ENCODE measurements at regions not wholly inside any gene's neighbourhood (a gene's known extent, or its start where the extent isn't known, plus 50 kb on each side); places are given as distances from the start of the nearest gene placed in this dataset.

GRCh38 chr7:69318794-69319193 lies 279.5 kb upstream of the AUTS2 start:
- Histone ChIP-seq H3K4me1 (no peaks in the 10 kb centered on the region), H3K4me3 (no peak overlapping the region), H3K27ac (no peak overlapping the region), H3K9me3 (no peaks in the 10 kb centered on the region), H3K36me3 (no peaks in the 10 kb centered on the region), H3K27me3 (no peaks in the 10 kb centered on the region)
- TF ChIP-seq CTCF (IDR thresholded peaks at IDR 0.05 in 4 of 5, conservative IDR thresholded peaks at IDR 0.05 in 1 of 5): no peak
- TF ChIP-seq POLR2A (IDR thresholded peaks at IDR 0.05): no peak
- in situ Hi-C loops (cut with MboI; ENCODE audit: low sequenced_read_pairs in 4 of 4): no loop called here
- ATAC-seq: no peak
- intact Hi-C loops (cut with DNase I; ENCODE audit: low total_unique reads): no loop called here
- no peak for DNase-seq

- no peak overlapping the region for H3K27ac ChIP-seq
Measured at GRCh38 chr7:69328516-69328915, 269.8 kb upstream of the AUTS2 start.

GRCh38 chr7:69334701-69335100 lies 263.6 kb upstream of the AUTS2 start:
- in situ Hi-C loops (cut with MboI; ENCODE audit: low sequenced_read_pairs in 4 of 4): no loop called here
- Histone ChIP-seq H3K4me1 (no peaks in the 10 kb centered on the region), H3K36me3 (no peaks in the 10 kb centered on the region), H3K4me3 (no peak overlapping the region), H3K27ac (no peak overlapping the region), H3K27me3 (no peaks in the 10 kb centered on the region), H3K9me3 (no peaks in the 10 kb centered on the region)
- no peak for DNase-seq
- TF ChIP-seq POLR2A (IDR thresholded peaks at IDR 0.05) (no peak), CTCF (IDR thresholded peaks at IDR 0.05 in 4 of 5, conservative IDR thresholded peaks at IDR 0.05 in 1 of 5) (no peak)
- ATAC-seq: no peak
- intact Hi-C loops (cut with DNase I; ENCODE audit: low total_unique reads): no loop called here

More at GRCh38 chr7:69328516-69328915, 269.8 kb upstream of the AUTS2 start:
- intact Hi-C loops (cut with DNase I; ENCODE audit: low total_unique reads) (no loop called here), in situ Hi-C loops (cut with MboI; ENCODE audit: low sequenced_read_pairs in 4 of 4) (no loop called here)
- H3K4me1 ChIP-seq: no peaks in the 10 kb centered on the region
- no peaks in the 10 kb centered on the region for H3K36me3 ChIP-seq
- H3K9me3 ChIP-seq: no peaks in the 10 kb centered on the region
- DNase-seq: no peak
- TF ChIP-seq POLR2A (IDR thresholded peaks at IDR 0.05): no peak
- no peak for TF ChIP-seq CTCF (IDR thresholded peaks at IDR 0.05 in 4 of 5, conservative IDR thresholded peaks at IDR 0.05 in 1 of 5)
- H3K4me3 ChIP-seq: no peak overlapping the region
- ATAC-seq: no peak
- no peaks in the 10 kb centered on the region for H3K27me3 ChIP-seq

- no peaks in the 10 kb centered on the region for H3K4me1 ChIP-seq
- intact Hi-C loops (cut with DNase I; ENCODE audit: low total_unique reads): no loop called here
- H3K9me3 ChIP-seq: no peaks in the 10 kb centered on the region
- no peak overlapping the region for H3K27ac ChIP-seq
- no peaks in the 10 kb centered on the region for H3K36me3 ChIP-seq
- in situ Hi-C loops (cut with MboI; ENCODE audit: low sequenced_read_pairs in 4 of 4): no loop called here
- DNase-seq: no peak
- H3K27me3 ChIP-seq: no peaks in the 10 kb centered on the region
- TF ChIP-seq CTCF (IDR thresholded peaks at IDR 0.05 in 4 of 5, conservative IDR thresholded peaks at IDR 0.05 in 1 of 5) (no peak), POLR2A (IDR thresholded peaks at IDR 0.05) (no peak)
- ATAC-seq: no peak
- no peak overlapping the region for H3K4me3 ChIP-seq
Measured at GRCh38 chr7:69335331-69335730, 262.9 kb upstream of the AUTS2 start.

- no peak for TF ChIP-seq CTCF (IDR thresholded peaks at IDR 0.05 in 4 of 5, conservative IDR thresholded peaks at IDR 0.05 in 1 of 5)
- TF ChIP-seq POLR2A (IDR thresholded peaks at IDR 0.05): no peak
- intact Hi-C loops (cut with DNase I; ENCODE audit: low total_unique reads): no loop called here
- Histone ChIP-seq H3K4me1 (no peaks in the 10 kb centered on the region), H3K9me3 (no peaks in the 10 kb centered on the region), H3K4me3 (no peak overlapping the region), H3K36me3 (no peaks in the 10 kb centered on the region), H3K27ac (no peak overlapping the region), H3K27me3 (no peaks in the 10 kb centered on the region)
- DNase-seq: no peak
- no peak for ATAC-seq
- in situ Hi-C loops (cut with MboI; ENCODE audit: low sequenced_read_pairs in 4 of 4): no loop called here
Measured at GRCh38 chr7:69336976-69337375, 261.3 kb upstream of the AUTS2 start.

All from gastrocnemius medialis (tissue), 4 donors.